Gastrocnemius medialis (tissue), 4 donors: ENCODE measurements at regions not wholly inside any gene's neighbourhood (a gene's known extent, or its start where the extent isn't known, plus 50 kb on each side); places are given as distances from the start of the nearest gene placed in this dataset.

Source experiments
- ATAC-seq, 2 donors: fragments of 150-250 bp; one replicate each; pipeline ENCODE4 v1.9.1; 2016
- DNase-seq, 2 donors: peaks; one replicate each; pipeline ENCODE4 v3.0.0-alpha.2; 2019
- H3K27ac ChIP-seq, 4 donors: fragments of 200-600 bp; sonication (generic); 1 replicate in 1 of 4; 2 replicates in 3 of 4; pipeline ENCODE4 v1.5.1; 2016 to 2018; ENCODE audit warnings: mild to moderate bottlenecking in 2 of 4, moderate library complexity in 1 of 4
- H3K27me3 ChIP-seq, 3 donors: fragments of 200-600 bp; sonication (generic) in 2 of 3; 1 replicate in 1 of 3; 2 replicates in 2 of 3; pipeline versions ENCODE4 v1.5.1 to v1.6.0; 2016 to 2019; ENCODE audit warnings: mild to moderate bottlenecking in 1 of 3, moderate library complexity in 1 of 3
- H3K36me3 ChIP-seq, 2 donors: fragments of 200-600 bp; sonication (generic) in 1 of 2; one replicate each; pipeline ENCODE4 v1.5.1; 2017 to 2018
- H3K4me1 ChIP-seq, 2 donors: fragments of 200-600 bp; sonication (generic) in 1 of 2; one replicate each; pipeline ENCODE4 v1.5.1; 2016 to 2017; ENCODE audit warnings: mild to moderate bottlenecking in 2 of 2
- H3K4me3 ChIP-seq, 4 donors: fragments of 200-600 bp; sonication (generic) in 3 of 4; 1 replicate in 1 of 4; 2 replicates in 3 of 4; pipeline ENCODE4 v1.5.1; 2016 to 2019; ENCODE audit warnings: mild to moderate bottlenecking in 2 of 4
- H3K9me3 ChIP-seq, 3 donors: fragments of 200-600 bp; sonication (generic) in 2 of 3; 1 replicate in 1 of 3; 2 replicates in 2 of 3; pipeline ENCODE4 v1.5.1; 2016 to 2019
- CTCF ChIP-seq, 5 experiments: fragments of 450-650 bp in 3 of 5; fragments of 200-600 bp in 2 of 5; sonication (generic) in 2 of 5; IDR thresholded peaks in 4 of 5; conservative IDR thresholded peaks in 1 of 5; 1 replicate in 4 of 5; 2 replicates in 1 of 5; pipeline ENCODE4 v1.5.1; 2016 to 2019; ENCODE audit warnings: antibody characterized with exemption in 5 of 5, mild to moderate bottlenecking in 3 of 5, moderate library complexity in 3 of 5
- POLR2A ChIP-seq, 2 donors: fragments of 450-650 bp; IDR thresholded peaks; one replicate each; pipeline ENCODE4 v1.6.1; 2017; ENCODE audit warnings: antibody characterized with exemption in 2 of 2, mild to moderate bottlenecking in 2 of 2, moderate library complexity in 2 of 2
- in situ Hi-C, 4 donors: fragments of 200-750 bp; cut with MboI; loops; one replicate each; pipeline versions ENCODE4 v1.15.0 to v1.8.0; 2017; ENCODE audit warnings: low sequenced_read_pairs in 4 of 4
- intact Hi-C: fragments of 100-400 bp; cut with DNase I; formaldehyde crosslinking; loops from one replicate; pipeline ENCODE4 v1.15.1; 2023; ENCODE audit warnings: low total_unique reads

DNA sequence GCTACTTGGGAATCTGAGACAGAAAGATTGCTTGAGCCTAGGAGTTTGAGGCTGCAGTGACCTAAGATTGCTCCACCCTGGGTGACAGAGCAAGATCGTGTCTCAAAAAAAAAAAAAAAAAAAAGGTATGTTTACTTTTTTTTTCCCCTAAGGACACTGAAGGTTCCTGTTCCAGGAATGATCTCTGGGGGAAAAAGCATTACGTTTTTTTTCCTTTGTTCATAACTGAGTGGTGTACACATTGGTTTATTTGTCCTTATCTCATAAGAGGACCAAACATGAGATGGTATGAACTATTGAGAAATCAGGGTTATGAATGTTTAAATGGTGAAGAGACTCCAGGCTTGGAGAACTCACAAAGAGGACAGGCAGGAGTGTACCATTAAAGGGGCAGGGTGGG is 120.4 kb upstream of the IL1RAPL2 start:
- no peaks in the 10 kb centered on the region for H3K9me3 ChIP-seq
- H3K27ac ChIP-seq, result no peak overlapping the region
- no peaks in the 10 kb centered on the region for H3K27me3 ChIP-seq
- in situ Hi-C loops (no loop called here), intact Hi-C loops (no loop called here)
- ATAC-seq, result no peak
- no peaks in the 10 kb centered on the region for H3K36me3 ChIP-seq
- DNase-seq, result no peak
- no peak for TF ChIP-seq POLR2A (IDR thresholded peaks at IDR 0.05)
- no peak for TF ChIP-seq CTCF (IDR thresholded peaks at IDR 0.05 in 4 of 5, conservative IDR thresholded peaks at IDR 0.05 in 1 of 5)
- H3K4me1 ChIP-seq, result no peaks in the 10 kb centered on the region
- H3K4me3 ChIP-seq, result no peak overlapping the region

- Histone ChIP-seq H3K36me3 (no peaks in the 10 kb centered on the region), H3K4me1 (no peaks in the 10 kb centered on the region), H3K27me3 (no peaks in the 10 kb centered on the region), H3K27ac (no peak overlapping the region), H3K4me3 (no peak overlapping the region), H3K9me3 (no peaks in the 10 kb centered on the region)
- DNase-seq (no peak), ATAC-seq (no peak)
- in situ Hi-C loops, result no loop called here
- no peak for TF ChIP-seq POLR2A (IDR thresholded peaks at IDR 0.05)
- TF ChIP-seq CTCF (IDR thresholded peaks at IDR 0.05 in 4 of 5, conservative IDR thresholded peaks at IDR 0.05 in 1 of 5), result no peak
- intact Hi-C loops, result no loop called here
These were observed 130.8 kb upstream of the IL1RAPL2 start for GRCh38 chrX:104435249-104435648.

GRCh38 chrX:104432321-104432720 is 133.7 kb upstream of the IL1RAPL2 start:
- no peaks in the 10 kb centered on the region for H3K36me3 ChIP-seq
- TF ChIP-seq CTCF (IDR thresholded peaks at IDR 0.05 in 4 of 5, conservative IDR thresholded peaks at IDR 0.05 in 1 of 5) (no peak), POLR2A (IDR thresholded peaks at IDR 0.05) (no peak)
- H3K4me1 ChIP-seq, result no peaks in the 10 kb centered on the region
- H3K4me3 ChIP-seq, result no peak overlapping the region
- H3K27ac ChIP-seq, result no peak overlapping the region
- intact Hi-C loops, result no loop called here
- in situ Hi-C loops, result no loop called here
- DNase-seq (no peak), ATAC-seq (no peak)
- no peaks in the 10 kb centered on the region for H3K9me3 ChIP-seq
- no peaks in the 10 kb centered on the region for H3K27me3 ChIP-seq

- TF ChIP-seq CTCF (IDR thresholded peaks at IDR 0.05 in 4 of 5, conservative IDR thresholded peaks at IDR 0.05 in 1 of 5) (no peak), POLR2A (IDR thresholded peaks at IDR 0.05) (no peak)
These were observed 135.3 kb upstream of the IL1RAPL2 start for GRCh38 chrX:104430742-104431119.

GRCh38 chrX:104430072-104430741 is 135.8 kb upstream of the IL1RAPL2 start:
- DNase-seq, result no peak
- H3K9me3 ChIP-seq, result no peaks in the 10 kb centered on the region
- no peaks in the 10 kb centered on the region for H3K4me1 ChIP-seq
- no peak for TF ChIP-seq CTCF (IDR thresholded peaks at IDR 0.05 in 4 of 5, conservative IDR thresholded peaks at IDR 0.05 in 1 of 5)
- TF ChIP-seq POLR2A (IDR thresholded peaks at IDR 0.05), result no peak
- in situ Hi-C loops, result no loop called here
- no peaks in the 10 kb centered on the region for H3K36me3 ChIP-seq
- intact Hi-C loops, result no loop called here
- no peak overlapping the region for H3K4me3 ChIP-seq
- H3K27me3 ChIP-seq, result no peaks in the 10 kb centered on the region
- no peak overlapping the region for H3K27ac ChIP-seq
- ATAC-seq, result no peak

More at GRCh38 chrX:104430742-104431119, 135.3 kb upstream of the IL1RAPL2 start:
- H3K4me1 ChIP-seq, result no peaks in the 10 kb centered on the region
- no peaks in the 10 kb centered on the region for H3K9me3 ChIP-seq
- no peak overlapping the region for H3K4me3 ChIP-seq
- in situ Hi-C loops (no loop called here), intact Hi-C loops (no loop called here)
- DNase-seq (no peak), ATAC-seq (no peak)
- H3K27me3 ChIP-seq, result no peaks in the 10 kb centered on the region
- H3K27ac ChIP-seq, result no peak overlapping the region
- no peaks in the 10 kb centered on the region for H3K36me3 ChIP-seq
